ENCODE measurements at regions not wholly inside any gene's neighbourhood (a gene's known extent, or its start where the extent isn't known, plus 50 kb on each side); places are given as distances from the start of the nearest gene placed in this dataset.

DNA sequence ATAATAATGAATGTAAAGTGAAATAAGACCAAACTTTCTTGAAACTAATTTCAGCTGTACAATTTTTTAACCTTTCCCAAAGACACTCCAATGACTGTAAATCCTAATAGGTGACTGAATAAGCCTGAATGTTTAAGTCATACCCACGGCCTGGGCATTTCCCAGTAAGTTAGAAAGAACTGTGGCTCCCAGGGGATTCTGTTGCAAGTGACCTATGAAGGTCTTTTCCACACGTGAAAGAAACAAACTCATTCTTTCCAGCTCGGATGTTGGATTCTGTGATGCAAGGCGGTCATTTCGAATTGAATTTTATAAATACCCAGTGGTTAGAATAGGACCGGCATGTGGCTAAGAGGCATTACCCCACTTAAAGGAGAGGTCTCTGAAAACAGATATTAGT lies 1134.4 kb downstream of the GALC start:
- DNase-seq: no peak

DNA sequence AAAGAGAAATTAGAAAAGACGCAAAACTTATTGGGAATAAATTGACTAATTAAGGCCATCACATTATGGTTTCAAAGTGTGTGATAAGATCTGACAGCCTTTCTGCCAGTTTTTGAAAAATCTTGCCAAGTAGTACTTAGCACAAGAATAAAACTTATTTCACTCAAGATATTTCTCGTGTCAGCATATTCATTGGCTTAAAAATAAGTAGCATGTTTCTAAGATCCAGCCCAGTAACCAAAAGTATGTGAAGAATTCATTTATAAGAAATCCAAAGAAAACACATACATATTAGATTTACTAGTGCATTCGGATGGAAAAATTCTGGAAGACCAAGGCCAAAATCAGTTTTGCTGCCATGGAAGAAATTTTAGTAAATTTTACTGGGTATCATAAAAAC lies 1135.0 kb downstream of the GALC start:
- DNase-seq: no peak

DNA sequence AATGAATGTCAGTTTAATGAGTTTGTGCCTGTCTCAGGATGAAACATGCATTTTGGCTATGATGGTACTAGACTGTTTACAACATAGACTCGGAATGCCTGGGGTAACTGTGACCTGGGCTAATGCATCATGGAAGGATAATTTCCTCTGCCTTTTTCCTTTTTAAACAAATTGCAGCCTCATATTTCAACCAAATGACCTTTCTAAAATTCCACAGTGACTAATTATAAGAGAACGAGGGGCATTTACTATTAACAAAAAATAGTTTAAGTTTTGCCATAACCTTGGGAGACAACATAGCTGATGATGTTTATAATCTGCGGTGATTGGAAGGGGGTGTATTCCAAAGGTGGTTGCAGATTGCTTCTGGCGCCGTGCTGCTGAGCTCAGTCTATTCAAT lies 1140.5 kb downstream of the GALC start:
- no peak for DNase-seq

DNA sequence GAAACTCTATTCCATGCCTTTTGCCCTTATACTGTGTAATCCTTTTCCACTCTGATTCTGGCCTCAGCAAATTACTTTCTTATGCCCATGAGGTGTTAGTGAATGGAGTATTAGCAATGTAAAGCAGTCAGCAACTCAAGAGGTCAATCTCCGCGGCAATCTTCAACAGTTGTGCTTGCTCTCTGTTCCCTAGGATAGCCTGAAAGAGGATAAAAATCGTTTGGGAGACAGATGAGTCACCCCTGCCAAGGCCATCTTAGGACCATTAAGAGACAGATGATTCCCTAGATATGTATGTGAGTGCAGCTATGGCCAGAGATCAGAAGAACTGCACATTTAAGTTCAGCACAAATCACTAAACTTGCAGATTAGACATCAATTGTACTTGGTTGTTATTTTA lies 1145.8 kb downstream of the GALC start:
- DNase-seq: no peak

DNA sequence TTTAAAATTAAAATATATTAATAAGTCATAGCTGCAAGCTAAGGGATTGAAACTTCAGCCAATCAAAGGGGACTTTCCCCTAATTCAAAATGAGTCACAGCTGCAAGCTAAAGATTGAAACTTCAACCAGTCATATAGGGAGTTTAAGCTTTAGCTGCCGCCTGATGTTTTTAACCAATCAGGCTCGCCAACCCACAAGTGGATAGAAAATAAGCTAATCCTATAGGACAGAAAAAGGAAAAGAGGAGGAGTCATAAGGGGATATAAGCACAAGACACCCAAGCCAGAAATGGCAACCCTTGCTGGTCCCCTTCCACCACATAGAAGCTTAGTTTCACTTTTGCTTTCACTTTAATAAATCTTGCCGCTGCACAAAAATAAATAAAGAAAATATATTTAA lies 1154.6 kb downstream of the GALC start:
- no peak for DNase-seq

DNA sequence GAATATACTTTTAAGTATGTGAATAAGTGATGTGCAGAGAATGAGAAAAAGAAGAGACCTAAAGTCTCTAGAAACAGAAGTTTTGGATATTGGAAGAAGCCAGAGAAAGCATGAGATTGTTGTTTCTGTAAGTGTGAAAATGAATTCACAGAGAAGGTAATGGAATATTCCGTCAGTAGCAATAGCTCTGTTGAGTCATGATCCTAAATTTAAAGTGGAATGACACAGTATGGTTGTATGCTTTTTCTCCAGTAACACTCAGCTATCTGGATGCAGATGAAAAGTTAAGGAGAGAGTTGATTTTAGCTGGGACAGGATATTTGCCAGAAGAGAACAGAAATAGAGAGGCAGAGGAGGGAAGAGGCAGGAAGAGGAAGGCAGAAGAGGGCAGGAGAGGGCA lies 1166.3 kb downstream of the GALC start:
- no peak for DNase-seq

DNA sequence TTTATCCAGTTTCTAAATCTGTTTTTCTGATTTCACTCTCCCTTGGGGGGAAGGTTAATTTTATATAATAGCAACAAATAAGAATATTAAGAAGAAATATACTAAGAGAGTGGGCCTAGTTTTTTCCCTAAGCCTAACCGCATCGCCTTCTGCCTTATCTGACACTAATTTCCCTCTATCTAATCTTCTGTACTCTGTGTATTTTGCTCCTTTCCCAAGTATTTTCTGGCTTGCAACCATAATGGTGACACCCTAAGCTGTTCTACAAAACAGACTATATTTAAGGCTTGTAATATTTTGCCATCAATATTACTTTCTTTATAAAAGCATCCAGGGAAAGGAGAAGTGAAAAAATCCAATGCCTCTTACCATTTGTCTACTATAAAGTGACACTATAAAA lies 1168.8 kb downstream of the GALC start:
- no peak for DNase-seq

DNA sequence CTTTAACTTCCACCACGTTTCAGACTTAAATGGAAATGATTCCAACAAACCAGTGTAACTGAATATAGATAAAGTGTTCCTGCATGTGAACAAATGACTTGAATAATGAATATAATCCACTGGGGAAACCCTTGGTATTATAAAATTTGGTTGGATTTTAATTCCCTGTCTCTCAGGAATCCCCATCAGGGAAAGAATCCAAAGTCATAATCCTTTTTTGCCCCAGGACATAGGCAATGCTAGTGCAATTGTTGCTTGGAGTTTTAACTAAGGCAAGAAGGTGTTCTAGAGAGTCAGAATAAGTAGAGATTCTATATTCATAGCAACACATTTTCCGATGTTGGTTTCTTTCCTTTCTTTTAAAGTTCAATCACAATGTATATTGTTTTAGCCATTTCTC lies 1169.4 kb downstream of the GALC start:
- no peak for DNase-seq

DNA sequence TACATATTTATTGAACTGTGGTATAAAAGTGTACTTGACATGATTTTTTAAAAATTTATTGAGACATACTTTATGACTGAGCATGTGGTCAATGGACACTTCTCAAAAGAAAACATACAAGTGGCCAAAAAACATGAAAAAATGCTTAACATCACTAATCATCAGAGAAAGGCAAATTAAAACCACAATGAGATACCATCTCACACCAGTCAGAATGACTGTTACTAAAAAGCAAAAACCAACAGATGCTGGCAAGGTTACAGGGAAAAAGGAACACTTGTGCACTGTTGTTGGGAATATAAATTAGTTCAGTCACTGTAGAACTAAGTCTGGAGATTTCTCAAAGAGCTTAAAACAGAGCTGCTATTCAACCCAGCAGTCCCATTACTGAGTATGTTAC lies 1177.6 kb downstream of the GALC start:
- DNase-seq: no peak

DNA sequence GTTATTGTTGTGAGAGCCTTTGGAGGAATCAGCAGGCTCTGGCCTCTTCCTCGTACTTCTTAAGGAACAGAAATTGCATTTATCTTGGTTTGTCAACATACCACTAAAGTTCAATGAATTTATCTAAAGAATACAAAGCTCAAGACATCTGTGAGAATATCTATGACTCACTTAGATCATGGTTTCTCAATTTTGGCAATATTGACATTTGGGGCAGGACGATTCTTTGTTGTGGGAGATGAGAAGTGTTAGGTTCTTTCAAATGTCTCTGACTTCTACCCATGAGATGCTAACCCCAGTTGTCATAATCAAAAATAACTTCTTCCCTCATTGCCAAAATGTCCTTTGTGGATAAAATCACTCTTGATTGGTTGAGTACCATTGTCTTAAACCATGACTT lies 1190.3 kb downstream of the GALC start:
- DNase-seq: no peak

DNA sequence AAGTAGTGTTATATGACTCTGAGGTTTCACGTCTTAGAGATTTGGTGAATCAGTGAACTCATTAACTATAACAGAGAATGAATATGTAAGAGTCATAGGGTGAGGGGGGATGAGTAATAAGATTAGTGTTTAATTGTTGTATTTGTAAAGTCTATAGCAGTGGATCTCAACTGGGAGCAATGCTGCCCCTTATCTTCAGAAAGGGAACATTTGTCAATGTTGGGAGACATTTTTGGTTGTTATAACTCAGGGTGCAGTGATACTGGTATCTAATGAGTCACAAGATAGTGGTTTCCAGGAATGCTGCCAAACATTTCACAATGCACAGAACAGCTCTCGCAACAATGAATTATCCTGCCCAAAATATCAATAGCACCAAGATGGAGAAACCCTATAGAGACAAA lies 1193.7 kb downstream of the GALC start:
- no peak for DNase-seq

DNA sequence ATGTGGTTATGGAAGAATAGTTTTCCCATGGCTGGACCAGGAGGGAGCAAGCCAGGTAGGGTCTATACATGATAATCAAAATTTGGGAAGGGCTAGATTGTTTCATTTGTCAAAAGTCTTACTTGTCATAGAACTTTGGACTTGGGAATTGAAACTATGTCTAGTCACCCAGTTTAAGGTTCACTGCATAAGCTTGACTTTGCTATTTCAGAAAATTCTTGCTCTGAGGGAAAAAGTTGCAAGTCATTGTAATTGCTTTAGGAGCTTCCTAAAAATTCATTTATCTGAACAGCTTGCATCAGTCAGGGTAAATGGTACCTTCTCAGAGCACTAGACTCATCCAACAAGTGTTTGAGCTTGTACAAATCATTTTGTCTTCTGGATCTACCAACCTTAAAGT lies 1194.7 kb downstream of the GALC start:
- DNase-seq: no peak

DNA sequence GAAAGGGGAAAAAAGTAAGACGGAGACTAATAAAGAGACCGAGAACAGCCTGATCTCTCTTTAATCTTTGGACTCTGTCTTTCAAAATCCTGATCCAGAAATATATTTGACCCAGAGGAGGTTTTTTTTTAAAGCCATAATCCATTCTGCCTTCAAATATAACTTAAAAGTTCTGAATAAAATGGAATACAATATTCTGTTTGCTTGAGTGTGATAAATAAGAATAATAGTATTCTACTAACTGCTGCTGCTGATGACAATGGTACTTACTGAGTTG lies 1196.0 kb downstream of the GALC start:
- DNase-seq: no peak

DNA sequence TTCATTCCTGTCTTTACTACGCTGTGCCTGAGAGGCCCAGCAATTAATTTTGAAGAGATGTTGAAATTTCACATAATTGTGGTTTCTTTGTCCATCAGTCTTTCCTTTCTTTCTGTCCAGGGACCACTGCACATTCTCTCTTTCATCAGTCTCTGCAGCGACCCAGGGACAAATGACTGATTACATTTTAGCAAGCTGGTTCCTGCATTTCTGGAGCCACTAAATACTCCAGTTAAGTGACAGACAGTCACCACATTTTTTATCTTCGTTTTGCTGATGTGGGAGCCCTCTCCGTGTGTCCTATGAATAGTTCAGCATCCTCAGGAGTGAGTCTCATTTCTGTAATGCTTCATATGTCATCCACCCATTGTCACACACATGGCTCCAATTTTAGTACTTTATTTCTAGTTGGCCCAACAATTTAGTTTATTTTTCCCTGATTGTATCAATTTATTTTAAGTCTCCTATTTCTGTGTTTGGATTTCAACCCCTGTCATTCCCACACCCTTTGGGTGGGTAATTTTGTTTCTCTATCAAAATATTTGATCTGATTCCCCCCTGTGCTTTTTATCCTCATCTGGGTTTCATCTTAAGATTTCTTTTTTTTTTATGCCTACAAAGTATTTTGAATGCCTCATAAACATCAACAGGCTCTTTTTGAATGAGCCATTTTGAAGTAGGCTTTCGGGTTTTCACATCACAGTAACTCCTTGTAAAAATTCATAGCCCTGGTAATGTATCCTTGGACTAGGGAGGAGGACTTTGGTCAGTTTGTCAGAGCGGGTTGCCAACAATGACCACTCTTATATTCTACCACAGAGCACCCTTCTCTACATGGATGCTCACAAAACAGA lies 1196.5 kb downstream of the GALC start:
- DNase-seq: no peak

DNA sequence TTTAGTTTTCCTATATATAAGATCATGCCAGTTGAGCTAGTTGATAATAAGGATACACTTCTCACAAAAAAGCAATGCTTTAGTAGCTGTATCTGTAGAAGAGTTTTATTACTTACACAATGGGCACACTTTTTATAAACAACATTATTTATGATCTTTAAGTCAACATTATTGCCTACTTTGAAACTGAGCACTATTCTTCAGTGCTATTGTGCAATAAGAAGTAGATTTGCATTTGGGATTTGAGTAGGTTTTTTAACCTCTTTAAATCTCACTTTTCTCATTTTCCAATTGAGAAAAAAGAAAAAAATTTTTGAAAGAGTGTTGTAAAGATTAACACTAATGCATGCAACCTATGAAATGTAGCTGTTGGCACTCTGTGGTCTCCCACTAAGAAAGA lies 1198.3 kb downstream of the GALC start:
- DNase-seq: no peak

DNA sequence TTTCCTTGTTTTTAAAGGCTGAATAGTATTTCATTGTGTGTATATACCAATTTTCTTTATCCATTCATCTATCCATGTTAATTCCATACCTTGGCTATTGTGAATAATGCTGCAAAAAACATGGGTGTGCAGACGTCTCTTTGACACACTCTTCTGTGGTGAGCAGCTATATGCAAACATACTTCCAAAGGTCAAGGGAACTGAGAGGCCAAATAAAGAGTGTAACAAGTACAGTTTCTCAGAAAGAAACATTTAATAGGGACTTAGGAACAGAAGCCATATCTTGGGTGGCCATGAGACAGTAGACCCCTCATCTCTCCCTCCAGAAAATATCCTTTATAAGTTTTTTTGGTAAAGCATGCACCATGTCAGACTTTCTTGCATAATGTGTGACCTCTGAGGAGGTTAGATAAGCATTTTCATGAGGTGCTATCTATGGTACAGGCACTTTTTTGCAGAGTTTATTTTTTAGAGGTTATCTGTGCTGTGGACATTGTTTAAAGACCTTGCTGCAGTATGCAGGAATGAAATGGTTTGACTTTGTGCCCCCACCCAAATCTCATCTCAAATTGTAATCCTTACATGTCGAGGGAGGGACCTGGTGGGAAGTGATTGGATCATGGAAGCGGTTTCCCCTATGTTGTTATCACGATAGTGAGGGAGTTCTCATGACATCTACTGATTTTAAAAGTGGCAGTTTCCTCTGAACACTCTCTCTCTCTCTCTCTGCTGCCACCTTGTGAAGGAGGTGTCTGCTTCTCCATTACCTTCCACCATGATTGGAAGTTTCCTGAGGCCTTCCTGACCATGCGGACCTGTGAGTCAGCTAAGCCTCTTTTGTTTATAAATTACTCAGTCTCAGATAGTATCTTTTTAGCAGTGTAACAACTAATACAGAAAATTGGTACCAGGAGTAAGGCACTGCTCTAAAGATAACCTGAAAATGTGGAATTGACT lies 1202.3 kb downstream of the GALC start:
- DNase-seq: no peak

DNA sequence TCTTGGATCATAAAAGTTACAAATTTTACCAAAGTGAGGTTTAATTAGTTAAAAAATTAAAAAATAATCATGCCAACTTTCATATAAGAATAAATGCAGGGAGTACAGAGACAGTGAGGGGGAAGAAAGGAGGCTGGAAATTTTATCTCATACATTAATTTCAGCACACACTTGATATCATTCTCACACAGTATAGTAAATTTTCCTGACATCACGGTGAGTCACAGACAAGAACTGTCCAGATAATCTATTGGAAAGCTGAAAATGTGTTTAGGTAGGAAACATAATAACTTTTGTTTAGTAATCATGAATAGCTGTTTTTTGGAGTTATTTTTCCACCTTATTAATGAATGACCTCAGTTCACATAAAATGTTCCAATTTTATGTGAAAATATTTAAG lies 1204.8 kb downstream of the GALC start:
- no peak for DNase-seq

DNA sequence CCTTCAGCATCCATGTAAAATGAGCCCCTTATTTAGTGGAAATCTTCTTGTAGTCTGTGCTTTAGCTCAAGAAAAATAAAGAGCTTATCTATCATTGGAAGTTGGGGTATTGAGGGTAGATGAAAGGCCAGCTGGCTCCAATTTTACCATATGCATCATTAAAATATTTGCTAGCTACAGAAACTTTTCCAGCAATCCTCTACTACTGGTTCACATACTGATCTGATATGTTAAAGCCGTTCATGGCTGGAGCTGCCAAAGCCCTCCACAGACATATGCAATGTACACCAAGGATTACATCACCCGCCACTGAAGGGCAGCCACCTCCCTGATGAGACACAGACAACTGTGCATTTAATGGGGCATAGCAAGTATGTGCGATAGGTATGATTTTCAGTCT lies 1205.3 kb downstream of the GALC start:
- no peak for DNase-seq

DNA sequence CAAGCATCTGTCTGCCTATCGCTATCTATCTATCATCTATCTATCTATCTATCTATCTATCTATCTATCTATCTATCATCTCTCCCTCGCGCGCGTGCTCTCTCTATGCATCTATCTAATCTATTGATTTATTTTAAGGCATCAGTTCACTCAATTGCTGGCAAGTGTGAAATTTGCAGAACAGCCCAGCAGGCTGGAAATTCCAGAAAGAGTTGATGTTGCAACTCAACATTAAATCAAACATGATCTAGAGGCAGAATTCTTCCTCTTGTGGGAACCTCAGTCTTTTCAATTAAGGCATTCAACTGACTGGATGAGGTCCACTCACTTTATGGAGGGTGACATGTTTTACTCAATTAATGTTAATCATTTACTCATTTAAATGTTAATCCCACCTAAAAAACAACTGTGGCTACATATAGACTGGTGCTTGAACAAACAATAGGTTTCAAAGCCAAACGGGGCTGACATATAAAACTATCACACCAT lies 1210.8 kb downstream of the GALC start:
- DNase-seq: no peak

DNA sequence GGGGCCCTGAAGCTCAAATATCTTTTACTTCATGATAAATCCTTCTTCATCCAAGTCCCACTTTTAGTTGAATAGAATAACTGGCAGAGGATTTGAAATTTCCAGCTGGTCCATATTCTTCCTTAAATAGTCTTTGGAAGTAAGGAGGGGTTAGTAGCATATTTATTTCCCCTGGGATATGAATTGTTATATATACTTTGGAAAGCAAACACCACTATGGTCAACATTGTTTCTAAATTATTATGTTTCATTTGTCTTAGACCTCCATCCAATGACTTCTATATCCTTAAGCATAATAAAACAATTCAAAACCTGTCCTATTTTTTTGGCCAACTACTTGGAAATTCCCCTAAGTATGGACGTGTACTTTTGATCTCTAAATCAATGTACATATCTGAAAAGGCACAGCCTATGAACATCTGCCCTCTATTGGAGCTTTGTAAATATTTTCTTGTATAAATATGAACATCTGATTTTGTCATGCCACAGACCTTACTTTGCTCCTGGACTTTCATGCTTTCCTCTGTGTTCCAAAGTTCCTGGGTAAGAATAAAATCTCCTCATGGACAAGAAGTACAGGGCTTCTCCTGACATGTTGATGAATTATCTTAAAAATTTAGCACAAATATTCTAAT lies 1212.0 kb downstream of the GALC start:
- no peak for DNase-seq

DNA sequence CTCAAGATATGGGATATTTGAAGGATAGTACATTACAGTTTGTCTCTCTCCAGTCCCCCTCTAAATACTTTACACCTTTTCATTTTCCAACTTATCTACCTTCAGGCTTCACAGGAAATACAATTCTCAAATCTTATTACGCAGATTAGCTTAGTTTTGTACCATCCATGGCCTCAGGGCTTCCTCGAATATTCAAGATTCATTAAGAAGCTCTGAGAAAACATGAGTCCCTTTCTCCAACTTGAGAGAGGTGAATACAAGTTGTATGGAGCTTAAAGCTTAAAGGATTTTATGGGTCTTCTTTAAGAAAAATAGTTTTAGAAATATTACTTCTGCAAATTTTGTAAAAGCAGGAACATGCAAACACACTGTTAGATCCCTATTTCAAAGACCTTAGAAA lies 1212.5 kb downstream of the GALC start:
- no peak for DNase-seq

DNA sequence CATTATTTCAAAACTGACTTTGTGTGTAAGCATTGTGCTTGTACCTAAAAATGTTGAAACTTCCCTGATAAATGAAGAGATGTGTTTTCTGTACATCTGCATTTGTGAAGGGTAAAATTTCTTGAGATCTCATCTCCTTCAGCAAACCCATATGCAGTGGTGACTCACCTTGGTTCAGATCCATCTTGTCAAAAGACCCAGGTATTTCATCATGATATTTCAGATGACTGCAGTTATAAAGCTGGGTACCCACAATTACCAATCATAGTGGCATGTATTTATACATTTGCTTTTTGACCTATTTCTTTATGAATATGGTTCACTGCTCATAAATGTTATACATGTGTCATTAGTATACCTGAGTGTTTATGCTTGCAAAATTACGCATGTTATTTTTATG lies 1213.6 kb downstream of the GALC start:
- no peak for DNase-seq

DNA sequence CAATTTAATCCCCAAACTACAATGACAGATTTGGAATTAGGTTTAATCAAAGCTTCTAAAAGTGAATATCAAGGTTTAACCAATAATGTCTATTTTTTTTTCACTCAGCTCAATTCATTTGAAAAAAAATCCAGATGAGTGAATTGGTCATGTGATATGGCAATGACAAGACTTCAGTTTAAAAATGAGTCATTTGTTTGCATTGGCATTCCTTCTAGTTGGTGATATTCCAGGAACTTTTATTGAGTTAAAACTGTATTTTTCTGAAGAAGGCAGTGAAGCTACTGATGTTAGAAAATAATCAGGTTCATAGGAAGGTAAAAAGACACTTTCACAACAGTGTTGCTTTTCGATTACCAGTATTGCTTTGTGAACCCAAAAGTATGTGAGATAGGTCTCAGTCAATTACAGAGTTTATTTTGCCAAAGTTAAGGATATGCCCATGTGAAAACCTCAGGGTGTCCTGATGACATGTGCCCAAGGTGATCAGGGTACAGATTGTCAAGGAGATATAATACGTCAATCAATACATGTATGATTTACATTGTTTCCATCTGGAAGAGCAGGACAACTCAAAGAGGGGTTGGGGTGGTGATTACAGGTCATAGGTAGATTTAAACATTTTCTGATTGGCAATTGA lies 1214.9 kb downstream of the GALC start:
- no peak for DNase-seq
